Astrocyte of the spinal cord (primary cell): ENCODE measurements at regions not wholly inside any gene's neighbourhood (a gene's known extent, or its start where the extent isn't known, plus 50 kb on each side); places are given as distances from the start of the nearest gene placed in this dataset.

Source experiments
- DNase-seq: peaks from one replicate; pipeline ENCODE4 v3.0.0; 2011; ENCODE audit warnings: low read depth, low spot score
- H3K4me3 ChIP-seq: 2 replicates; pipeline ENCODE4 v1.5.1; 2011; ENCODE audit warnings: low read depth, mild to moderate bottlenecking, low read length, moderate library complexity
- CTCF ChIP-seq: IDR thresholded peaks from 2 replicates; pipeline ENCODE4 v1.5.1; 2012; ENCODE audit warnings: low read depth, mild to moderate bottlenecking, low read length, inconsistent platforms
- in situ Hi-C: cut with HindIII; loops from 2 replicates; pipeline ENCODE4 v1.10.0; 2017; ENCODE audit warnings: low sequenced_read_pairs

GRCh38 chrX:96445531-96446065 is 239.0 kb upstream of the DIAPH2 start:
- H3K4me3 ChIP-seq, result no peak overlapping the region
- TF ChIP-seq CTCF, result no peak
- DNase-seq, result no peak
- in situ Hi-C loops, result no loop called here

- no peak for DNase-seq
- in situ Hi-C loops, result no loop called here
- H3K4me3 ChIP-seq, result no peak overlapping the region
- TF ChIP-seq CTCF, result no peak
Measured at GRCh38 chrX:96446524-96446923, 238.1 kb upstream of the DIAPH2 start.

GRCh38 chrX:96447161-96447560 is 237.5 kb upstream of the DIAPH2 start:
- no peak for DNase-seq
- in situ Hi-C loops, result no loop called here
- H3K4me3 ChIP-seq, result no peak overlapping the region
- TF ChIP-seq CTCF, result no peak

- DNase-seq, result no peak
- in situ Hi-C loops, result no loop called here
- TF ChIP-seq CTCF, result no peak
- H3K4me3 ChIP-seq, result no peak overlapping the region
Measured at GRCh38 chrX:96449191-96449590, 235.5 kb upstream of the DIAPH2 start.

- in situ Hi-C loops, result no loop called here
- DNase-seq, result no peak
- H3K4me3 ChIP-seq, result no peak overlapping the region
- no peak for TF ChIP-seq CTCF
Measured at GRCh38 chrX:96449896-96450295, 234.7 kb upstream of the DIAPH2 start.

- TF ChIP-seq CTCF, result no peak
- H3K4me3 ChIP-seq, result no peak overlapping the region
- DNase-seq, result no peak
- in situ Hi-C loops, result no loop called here
Measured at GRCh38 chrX:96453139-96453538, 231.5 kb upstream of the DIAPH2 start.

GRCh38 chrX:96455078-96455477 is 229.6 kb upstream of the DIAPH2 start:
- in situ Hi-C loops, result no loop called here
- TF ChIP-seq CTCF, result no peak

More at GRCh38 chrX:96455078-96455477, 229.6 kb upstream of the DIAPH2 start:
- no peak overlapping the region for H3K4me3 ChIP-seq
- no peak for DNase-seq
